HG03571 (cell line): ENCODE measurements at regions not wholly inside any gene's neighbourhood (a gene's known extent, or its start where the extent isn't known, plus 50 kb on each side); places are given as distances from the start of the nearest gene placed in this dataset.

Experiments used
- ATAC-seq: cut with Tn5 transposase; IDR thresholded peaks from one replicate; pipeline ENCODE4 v1.9.1; 2021; ENCODE audit not compliant: unreplicated experiment

DNA sequence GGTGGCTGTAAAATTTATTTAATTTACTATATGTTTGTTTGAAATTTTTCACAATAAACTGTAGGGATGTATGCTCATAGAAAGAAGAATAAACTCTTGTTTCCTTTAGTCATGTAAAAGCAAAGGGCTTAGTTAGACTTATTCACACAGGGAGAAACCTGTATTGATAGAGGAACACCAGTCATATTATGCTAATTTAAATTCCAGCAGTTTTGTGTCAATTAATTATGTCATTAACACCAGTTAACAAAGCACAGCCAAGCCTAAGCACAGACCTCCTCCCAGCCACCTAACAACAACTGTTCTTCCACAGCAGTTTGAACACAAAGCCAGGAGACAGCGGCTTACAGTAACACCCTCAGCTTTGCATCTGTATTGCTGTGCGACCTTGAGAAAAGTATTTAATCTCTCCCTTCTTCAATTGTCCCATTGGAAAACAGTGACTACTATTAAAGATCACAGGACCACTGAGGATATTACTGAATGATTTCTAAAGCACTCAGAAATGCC, 260.8 kb upstream of the RRP15 start:
- ATAC-seq = no peak

DNA sequence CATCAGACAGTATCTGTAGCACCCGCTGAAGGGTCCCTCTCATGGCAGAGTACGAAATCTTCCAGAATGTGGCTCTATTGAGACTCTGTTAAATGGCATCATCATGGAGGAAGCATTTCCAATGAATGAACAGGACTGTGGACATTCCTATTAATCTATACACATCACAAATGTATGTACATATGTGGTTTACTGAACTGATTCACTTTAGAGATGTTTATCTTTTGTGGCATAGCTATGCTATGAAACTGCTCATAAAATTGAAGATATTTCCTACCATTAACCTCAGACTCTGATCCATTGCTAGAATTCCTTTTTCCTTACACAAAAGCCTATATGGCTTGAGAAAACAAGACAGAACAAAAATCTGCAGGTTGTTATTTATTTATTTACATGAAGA, 259.6 kb upstream of the RRP15 start:
- ATAC-seq = no peak

DNA sequence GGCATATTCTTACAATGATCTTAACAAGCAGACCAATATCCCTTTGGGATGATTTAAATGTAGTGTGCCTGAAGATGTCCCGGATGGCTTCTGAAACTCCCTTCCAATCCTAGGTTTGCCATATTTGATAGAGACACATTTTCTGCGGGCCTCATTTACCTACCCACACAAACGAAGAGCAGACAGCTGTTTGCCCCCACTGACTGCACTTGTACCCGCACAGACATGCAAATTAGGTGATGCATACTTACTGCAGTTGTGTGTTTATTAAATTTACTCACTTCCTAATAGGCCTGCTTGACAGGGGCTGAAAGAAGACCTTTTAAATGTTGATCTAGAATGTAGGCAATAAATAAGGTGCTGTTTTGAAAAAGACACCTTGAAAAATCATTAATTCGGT, 257.9 kb upstream of the RRP15 start:
- ATAC-seq = no peak

DNA sequence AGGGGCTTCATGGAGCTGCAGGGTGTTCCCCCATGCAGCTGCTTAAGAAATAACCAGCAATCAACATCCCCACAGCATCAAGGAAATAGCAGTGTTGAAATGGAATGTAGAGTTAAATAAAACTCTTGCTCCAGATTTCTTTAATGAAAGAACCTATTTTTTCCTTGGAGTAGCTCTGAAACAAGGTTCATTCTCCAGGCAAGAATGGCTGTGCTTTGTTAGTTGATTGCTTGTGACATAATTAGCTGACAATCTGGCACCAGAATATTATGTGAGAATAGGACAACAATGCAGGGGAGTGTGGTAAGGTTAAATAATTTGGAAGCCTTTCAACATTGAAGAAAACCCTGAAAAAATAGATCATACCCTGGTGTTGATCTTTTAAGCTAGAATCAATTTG, 254.2 kb upstream of the RRP15 start:
- ATAC-seq = no peak

DNA sequence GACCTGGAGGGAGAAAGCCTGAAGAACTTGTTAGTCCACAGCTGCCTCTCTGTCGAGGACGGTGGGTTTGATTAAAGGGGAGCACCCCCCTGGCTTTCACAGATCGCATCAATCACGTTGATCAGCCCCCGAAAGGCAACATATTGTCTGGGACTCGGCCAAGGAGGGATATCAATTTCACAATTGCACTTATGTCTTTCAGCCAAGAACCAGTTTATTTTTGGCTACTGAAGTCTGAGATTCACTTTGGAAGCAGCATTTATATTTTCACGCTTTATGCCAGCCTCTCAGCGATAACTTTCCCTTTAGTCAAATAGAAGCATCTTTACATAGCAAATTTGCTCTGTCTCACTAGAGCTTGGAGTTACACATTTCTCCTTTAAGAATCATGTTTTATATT, 253.2 kb upstream of the RRP15 start:
- ATAC-seq = no peak

DNA sequence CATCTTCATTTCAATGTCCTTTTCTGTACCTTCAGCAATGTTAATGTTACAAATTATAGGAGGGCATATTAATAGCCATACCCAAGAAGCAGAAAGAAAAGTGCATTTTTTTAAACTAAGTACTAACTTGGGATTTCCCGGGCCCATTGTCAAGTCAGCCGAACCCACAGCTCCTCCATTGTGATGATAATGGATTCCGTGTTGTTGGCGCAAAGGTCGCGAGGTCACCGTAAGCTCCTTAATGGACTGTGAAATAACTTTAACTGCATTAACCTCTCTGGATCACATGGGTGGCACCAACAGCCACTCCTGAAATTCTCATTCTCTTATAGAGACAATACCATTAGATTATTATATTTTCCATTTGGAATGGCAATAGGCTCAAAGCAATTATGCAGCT, 250.6 kb upstream of the RRP15 start:
- ATAC-seq = no peak

DNA sequence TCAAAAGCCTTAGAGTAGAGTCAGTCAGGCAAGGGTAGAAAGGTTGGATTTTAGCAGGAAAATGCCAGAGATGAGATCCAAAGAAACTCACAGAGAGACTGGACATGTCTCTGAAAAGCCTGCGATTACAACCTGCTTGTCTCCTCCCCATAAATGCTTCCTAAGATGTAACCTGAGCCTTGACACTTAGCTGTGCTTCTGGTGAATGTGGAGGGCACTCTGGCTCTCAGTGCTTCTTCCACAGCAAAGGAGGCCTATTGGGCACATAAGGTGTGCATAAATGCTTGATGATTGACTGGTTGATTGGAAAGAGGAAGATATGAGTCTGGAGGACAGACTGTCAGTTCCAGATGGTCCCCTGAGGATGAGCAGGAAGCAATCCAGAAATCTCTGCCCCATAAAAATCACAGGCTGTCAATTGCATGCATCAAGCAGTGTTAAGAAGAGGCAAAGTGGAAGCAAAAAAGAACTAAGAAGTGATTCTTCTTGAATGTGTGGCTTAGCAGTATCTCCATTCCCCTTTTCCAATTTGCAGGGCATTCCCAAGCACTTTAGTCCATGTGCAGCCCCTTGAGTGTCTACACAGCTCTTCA, 236.2 kb upstream of the RRP15 start:
- no peak for ATAC-seq

DNA sequence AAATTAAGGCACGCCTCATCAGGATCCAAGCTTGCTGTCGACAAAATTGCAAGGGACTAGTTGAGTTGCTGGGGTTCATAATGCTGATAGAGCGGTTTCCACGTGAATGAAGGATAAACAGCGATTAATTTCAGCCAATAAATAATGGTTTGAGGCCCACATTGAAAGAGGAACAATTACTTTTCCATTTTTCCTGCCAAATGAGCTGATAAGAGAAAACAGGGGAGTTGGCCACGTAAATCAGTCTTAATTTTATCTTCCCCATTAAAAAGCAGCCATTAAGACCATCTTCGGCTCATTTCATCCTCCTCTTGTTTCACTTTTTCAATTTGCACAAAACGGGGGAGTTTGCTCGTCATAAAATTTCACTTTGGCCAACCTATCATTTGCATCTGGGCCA, 235.5 kb upstream of the RRP15 start:
- ATAC-seq = no peak

DNA sequence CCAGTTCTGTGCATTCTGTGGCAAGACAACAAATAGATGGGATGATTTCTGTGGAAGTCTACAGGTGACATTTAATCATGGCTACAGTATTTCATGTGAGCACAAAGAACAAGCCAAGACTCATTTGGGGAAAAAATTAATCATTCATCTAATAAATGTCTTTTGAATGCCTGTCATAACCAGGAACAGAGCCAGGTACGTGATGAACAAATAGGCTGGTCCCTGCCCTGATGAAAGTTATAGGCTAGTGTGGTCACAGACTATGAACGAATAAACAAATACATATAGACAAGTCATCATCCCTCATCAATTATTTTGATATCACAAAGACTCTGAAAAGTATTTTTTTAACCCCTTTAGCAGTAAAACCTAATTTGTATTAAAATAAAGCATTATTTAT, 226.4 kb upstream of the RRP15 start:
- no peak for ATAC-seq

DNA sequence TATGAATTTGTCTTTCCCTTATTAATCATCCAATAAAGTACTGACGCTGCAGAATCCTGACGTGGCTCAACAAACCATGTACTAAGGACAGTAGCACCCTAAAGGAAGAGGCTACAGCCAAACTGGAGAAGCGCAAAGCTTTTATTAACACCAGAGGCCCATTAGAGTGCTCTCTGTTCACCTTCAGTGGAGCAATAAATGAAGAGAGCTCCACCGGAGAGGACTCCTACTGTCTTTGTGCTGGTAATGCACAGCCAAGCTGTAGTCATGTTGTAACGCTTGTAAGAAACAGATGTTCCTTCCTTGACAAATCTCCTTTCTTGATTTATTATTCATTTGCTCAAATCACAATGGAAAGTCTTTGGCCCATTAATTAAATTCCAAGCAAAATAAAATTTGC, 220.7 kb upstream of the RRP15 start:
- no peak for ATAC-seq

DNA sequence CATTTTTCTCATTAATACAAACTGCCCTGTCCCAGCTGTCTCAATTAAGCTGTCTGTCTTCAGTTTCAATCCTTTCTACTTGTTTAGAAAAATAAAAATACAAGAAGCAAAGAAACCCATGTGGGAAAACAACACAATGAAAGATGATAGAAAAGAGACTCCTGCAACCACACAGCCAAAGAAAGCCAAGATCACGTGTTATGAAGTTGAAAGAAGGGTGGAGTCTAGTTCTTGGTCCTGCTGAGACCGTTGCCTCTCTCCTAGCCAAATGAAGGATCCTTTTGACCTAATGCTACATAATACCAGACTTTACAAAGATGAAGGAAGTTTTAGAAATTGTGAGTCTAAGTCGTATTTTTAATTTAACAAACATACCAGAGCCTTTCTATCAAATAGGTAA, 218.8 kb upstream of the RRP15 start:
- ATAC-seq = no peak

DNA sequence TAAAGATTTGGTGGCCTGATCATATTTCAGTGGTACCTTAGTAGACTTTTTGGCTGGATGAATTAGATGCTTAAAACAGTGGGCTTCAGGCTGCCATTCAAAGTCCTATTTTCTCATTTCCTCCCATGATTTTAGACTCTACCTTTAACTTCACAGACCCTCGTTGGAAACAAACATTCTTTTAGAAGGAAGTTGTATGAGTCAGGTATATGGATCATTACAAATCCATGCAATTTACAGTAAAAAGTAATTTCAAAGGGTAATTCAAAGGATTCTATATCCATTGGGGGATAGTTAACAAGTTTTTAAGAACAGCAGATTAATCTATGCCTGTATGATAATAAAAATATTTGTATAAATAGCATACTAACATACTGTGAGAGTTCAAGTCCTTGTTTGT, 216.9 kb upstream of the RRP15 start:
- ATAC-seq = no peak

DNA sequence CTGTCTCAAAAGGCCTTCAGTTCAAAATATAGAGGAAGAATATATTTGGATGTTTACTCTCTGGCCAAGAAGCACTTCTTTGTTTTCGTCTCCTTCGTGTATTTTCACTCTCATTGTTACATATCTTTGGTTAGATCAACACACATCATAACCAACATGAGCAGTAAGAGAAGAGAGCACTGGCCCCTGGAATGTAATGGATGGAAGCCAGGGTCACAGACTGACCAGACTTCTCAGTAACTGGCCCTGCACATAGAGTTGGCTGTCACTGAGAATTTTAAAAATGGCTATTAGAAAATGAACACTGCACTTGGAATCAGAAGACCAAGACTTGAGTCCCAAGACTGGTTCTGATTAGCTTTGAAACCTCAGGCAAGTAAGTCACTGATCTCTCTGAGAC, 215.9 kb upstream of the RRP15 start:
- no peak for ATAC-seq

DNA sequence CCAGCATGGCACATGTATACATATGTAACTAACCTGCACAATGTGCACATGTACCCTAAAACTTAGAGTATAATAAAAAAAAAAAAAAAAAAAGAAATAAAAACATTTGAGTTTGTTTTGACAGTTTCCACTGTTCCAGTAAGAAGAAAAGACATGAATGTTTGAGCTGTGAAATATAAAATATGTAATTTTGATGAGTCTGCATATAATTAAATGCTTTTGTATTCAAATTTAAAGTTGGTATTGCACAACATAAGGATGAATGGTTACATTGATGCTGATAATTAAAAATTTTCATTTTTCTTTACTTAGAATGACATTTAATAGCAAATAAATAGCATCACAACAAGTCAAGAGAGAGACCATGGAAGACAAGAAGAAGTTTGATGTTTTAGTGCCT, 212.0 kb upstream of the RRP15 start:
- ATAC-seq = no peak

DNA sequence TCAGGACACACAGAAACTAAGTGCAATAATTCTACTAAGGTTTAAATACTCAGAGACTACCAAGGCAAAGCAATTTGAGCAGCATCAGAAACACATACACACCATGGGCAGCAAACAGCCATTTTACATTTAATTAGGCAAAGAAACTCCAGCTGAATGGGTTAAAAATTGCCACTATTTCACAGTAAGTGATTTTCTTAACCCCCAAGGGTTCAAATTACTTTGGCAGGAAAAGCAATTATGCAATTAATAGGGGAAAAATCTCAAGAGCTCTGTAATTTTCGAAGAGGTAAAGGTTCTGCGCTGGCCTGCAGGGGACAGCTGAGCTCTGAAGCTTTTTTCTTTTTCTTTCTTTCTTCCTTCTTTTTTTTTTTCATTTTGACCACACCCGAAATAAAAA, 206.2 kb upstream of the RRP15 start:
- no peak for ATAC-seq

DNA sequence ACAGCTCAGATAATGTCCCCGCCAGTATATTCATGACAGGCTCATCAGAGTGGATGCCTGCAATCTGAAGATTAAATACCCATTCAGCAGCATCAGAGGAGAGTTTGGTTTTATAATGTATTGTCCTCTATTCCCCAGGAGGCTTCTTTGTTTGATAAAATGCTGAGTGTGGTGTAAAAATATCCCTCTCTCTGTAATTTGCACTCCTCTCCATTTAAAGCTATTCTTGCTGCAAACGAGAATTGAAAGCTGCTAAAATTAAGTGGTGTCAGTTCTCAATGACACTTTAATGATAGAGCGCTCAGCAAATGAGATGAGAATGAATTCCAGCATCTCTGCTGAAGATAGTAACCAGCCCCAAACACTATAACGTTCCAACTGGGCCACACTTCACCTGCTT, 205.7 kb upstream of the RRP15 start:
- no peak for ATAC-seq

DNA sequence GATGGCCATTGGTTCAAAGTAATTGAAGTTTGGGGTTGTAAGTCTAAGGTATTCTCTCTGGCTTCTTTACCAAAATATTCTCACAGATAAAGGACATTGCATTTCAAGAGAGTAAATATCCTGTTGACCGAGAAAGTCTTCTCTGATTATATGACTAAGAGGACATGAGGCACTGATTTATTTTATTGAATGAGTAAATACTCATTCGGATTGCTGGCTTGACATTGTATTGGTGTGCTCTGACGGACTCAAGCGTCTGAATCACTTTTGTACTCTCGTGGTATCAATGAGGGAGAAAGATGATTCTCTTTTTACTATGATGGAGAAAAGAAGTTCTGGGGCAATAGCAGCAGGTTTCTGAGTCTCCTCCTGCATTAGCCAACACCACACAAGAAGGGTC, 205.3 kb upstream of the RRP15 start:
- ATAC-seq = no peak

DNA sequence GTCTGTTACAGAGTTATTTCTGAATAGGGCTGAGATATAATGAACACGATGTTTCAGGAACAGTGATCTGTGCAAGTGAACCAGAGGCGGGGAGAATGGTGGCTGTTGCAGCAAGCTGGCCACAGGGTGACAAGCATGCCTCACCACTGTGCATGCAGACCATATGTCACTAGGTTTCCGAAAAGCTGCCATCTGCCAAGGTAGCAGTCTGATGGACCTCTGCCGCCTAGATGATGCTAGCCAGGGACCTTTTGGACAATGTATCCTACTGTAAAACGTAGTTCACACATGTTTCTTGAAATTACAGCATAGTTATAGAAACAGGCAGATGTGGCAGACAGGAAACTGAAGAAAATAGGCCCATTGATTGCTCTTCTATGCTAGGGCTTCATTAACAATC, 204.2 kb upstream of the RRP15 start:
- ATAC-seq = no peak

DNA sequence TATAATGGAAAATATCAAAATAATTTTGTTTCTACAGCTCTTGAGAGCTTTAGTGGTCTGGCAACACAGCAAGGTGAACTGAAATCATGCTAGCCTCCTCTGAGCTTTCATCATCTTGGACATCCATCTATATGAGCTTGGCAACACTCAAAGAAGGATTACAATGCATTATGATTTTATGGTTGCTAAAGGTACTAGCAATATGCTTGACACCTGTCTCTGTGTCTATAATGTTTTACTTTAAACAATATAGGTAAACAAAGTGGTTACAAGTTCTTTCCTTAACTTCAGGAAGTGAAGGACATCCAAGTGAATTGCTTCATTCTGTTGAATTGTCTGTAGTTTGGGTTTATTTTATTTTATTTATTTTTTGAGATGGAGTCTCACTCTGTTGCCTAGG, 203.7 kb upstream of the RRP15 start:
- ATAC-seq = no peak

DNA sequence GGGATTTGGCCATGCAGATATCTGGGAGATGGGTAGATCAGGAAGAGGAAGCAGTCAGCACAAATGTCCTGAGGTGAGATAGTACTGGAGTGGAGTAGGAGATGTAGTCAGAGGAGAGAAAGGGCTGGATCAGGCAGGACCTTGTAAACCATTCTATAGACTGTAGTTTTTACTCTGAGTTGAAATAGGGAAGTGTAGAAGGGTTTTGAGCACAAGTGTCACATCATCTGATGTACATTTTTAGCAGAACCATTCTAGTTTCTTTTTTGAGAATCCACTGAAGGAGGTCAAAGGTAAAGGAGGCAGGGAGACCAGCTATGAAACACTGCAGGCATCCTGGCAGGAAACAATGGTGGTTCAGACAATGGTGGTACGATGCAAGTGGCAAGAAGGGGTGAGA, 194.6 kb upstream of the RRP15 start:
- no peak for ATAC-seq

DNA sequence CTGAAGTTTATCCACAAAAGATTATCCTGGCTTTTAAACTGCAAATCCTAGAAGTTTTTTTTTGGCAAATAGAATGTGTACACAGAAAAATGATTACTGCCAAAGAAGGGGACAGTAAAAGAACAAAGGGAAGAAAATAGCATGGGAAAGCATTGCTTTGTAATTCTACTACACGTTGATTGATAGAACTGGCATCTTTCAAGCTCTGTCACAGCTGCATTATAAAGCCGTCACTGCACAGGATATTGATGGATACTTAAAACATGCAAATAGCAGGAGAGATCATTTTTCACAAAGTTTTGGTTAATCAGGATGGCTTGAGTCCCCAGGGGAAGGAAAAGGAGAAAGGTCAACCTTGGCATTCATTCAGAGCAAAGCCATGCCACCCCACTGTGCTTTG, 183.7 kb upstream of the RRP15 start:
- no peak for ATAC-seq

DNA sequence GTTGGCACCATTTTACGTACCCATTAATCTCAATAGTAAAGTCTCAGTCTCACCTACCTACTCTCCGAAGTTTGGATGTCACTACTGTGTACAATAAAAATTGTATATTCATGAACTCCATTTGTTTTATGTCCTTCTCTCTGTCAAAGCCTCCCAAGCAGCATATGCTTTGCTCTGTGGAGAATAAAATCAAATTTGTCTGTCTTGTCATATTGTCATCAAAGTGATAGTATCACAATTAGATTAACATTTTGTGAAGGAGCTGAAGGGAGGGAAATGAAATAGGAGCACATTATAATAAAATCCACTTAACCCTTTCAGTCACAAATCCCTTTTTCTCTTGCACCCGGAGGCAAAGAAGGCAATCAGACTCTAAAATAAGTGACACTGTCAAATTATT, 177.1 kb upstream of the RRP15 start:
- no peak for ATAC-seq

DNA sequence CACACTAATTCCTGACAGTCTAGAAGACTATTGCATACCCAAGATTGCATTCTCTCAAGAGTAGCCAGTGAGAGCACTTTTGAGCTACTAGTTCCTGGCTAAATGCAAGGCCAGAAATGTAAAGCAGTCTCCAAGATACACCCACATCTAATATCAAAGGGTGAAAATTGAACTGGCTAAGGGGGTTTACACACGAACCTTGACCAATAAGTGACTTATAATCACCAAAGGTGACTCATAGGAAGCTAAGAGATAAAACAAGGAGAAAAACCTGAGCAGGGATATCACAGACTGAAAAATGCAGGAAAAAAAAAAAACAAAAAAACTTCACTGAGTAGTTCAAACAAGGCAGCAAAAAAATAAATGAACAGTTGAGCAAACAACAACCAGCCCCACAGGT, 172.2 kb upstream of the RRP15 start:
- no peak for ATAC-seq

DNA sequence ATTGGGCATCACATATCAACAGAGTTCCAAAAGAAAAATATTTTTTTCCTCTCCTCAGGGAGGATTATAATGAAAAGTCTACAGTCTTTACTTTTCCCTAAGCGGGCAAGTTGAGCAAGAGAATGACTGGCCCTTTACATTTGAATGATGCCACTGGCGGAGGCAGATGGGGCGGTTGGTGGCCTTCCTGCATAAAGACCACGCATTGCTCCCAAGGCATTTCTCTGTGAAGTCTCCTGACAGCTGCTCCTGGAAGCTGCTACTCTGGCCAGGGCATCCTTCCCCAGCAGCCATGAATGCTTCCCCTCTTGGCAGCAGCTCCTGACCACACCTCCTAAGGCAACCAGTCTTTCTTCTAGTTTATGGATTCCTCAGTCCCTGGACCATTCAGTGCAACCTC, 161.1 kb upstream of the RRP15 start:
- no peak for ATAC-seq
